ENCODE measurements at regions not wholly inside any gene's neighbourhood (a gene's known extent, or its start where the extent isn't known, plus 50 kb on each side); places are given as distances from the start of the nearest gene placed in this dataset.

DNA sequence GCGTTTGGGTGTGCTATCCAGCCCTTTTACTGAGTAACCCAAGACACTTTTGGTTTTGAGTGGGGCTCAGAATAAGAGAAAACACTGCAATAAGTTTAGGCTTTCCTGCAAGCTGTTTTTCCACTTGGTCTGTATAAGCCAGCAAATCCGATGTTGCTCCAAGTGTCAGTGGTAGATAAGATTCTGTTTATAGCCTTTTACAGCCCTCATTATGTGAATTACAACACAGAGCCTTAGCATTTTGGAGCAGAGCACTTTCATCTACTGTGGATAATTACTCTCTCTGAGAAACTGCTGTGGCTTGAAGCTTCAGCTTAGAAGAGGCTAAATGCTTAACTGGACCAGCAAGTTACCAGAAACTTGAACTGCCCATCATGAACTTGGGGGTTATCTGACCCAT, 601.1 kb downstream of the JRKL start:
- TF ChIP-seq, protein P1, sequence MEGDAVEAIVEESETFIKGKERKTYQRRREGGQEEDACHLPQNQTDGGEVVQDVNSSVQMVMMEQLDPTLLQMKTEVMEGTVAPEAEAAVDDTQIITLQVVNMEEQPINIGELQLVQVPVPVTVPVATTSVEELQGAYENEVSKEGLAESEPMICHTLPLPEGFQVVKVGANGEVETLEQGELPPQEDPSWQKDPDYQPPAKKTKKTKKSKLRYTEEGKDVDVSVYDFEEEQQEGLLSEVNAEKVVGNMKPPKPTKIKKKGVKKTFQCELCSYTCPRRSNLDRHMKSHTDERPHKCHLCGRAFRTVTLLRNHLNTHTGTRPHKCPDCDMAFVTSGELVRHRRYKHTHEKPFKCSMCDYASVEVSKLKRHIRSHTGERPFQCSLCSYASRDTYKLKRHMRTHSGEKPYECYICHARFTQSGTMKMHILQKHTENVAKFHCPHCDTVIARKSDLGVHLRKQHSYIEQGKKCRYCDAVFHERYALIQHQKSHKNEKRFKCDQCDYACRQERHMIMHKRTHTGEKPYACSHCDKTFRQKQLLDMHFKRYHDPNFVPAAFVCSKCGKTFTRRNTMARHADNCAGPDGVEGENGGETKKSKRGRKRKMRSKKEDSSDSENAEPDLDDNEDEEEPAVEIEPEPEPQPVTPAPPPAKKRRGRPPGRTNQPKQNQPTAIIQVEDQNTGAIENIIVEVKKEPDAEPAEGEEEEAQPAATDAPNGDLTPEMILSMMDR (IDR thresholded peaks at IDR 0.05): no peak
- no peak for TF ChIP-seq POLR2AphosphoS5 (IDR thresholded peaks at IDR 0.05)

Data from breast epithelium (tissue), 3 donors.